Thyroid gland (tissue), 4 donors: ENCODE measurements at regions not wholly inside any gene's neighbourhood (a gene's known extent, or its start where the extent isn't known, plus 50 kb on each side); places are given as distances from the start of the nearest gene placed in this dataset.
"Not testable (repeated sequence)": the region's sequence is repeated elsewhere in the genome, so short reads cannot be mapped to it uniquely, and the experiment has no call there.

Source experiments
- DNase-seq, 2 donors: peaks; one replicate each; pipeline ENCODE4 v3.0.0-alpha.2; 2019
- H3K27ac ChIP-seq, 3 donors: fragments of 200-600 bp; sonication (generic); 1 replicate in 2 of 3; 2 replicates in 1 of 3; pipeline ENCODE4 v1.5.1; 2016 to 2019; ENCODE audit warnings: mild to moderate bottlenecking in 1 of 3, moderate library complexity in 1 of 3
- H3K27me3 ChIP-seq: fragments of 200-600 bp; sonication (generic); one replicate; pipeline ENCODE4 v1.5.1; 2019
- H3K36me3 ChIP-seq, 2 donors: fragments of 200-600 bp; sonication (generic); one replicate each; pipeline ENCODE4 v1.5.1; 2016 to 2019
- H3K4me1 ChIP-seq, 2 donors: fragments of 200-600 bp; sonication (generic); one replicate each; pipeline ENCODE4 v1.5.1; 2017 to 2019
- H3K4me3 ChIP-seq, 3 donors: fragments of 200-600 bp; sonication (generic); replicated peaks in 1 of 3; 1 replicate in 2 of 3; 2 replicates in 1 of 3; pipeline ENCODE4 v1.5.1; 2016; ENCODE audit warnings: mild to moderate bottlenecking in 1 of 3
- H3K9me3 ChIP-seq: fragments of 200-600 bp; sonication (generic); one replicate; pipeline ENCODE4 v1.5.1; 2017
- CTCF ChIP-seq, 6 experiments: fragments of 200-600 bp in 3 of 6; fragments of 450-650 bp in 3 of 6; sonication (generic) in 3 of 6; IDR thresholded peaks; one replicate each; pipeline ENCODE4 v1.5.1; 2016 to 2019; ENCODE audit warnings: antibody characterized with exemption in 6 of 6, mild to moderate bottlenecking in 2 of 6, inconsistent platforms in 1 of 6, moderate library complexity in 1 of 6
- POLR2A ChIP-seq, 2 donors: fragments of 450-650 bp; IDR thresholded peaks; one replicate each; pipeline ENCODE4 v1.6.1; 2017; ENCODE audit warnings: antibody characterized with exemption in 2 of 2, mild to moderate bottlenecking in 2 of 2, moderate library complexity in 1 of 2
- WGBS, 2 donors: methylation state at CpG; one replicate each; pipeline ENCODE4 v1.1.5; 2017; 5-methylcytosine and 5-hydroxymethylcytosine counted together
- intact Hi-C: fragments of 100-400 bp; cut with DNase I; formaldehyde crosslinking; loops from one replicate; pipeline ENCODE4 v1.15.1; 2023

GRCh38 chr11:126133901-126134300 lies 71.2 kb upstream of the CDON start:
- no peaks in the 10 kb centered on the region for H3K27me3 ChIP-seq
- TF ChIP-seq CTCF (IDR thresholded peaks at IDR 0.05) (no peak), POLR2A (IDR thresholded peaks at IDR 0.05) (no peak)
- H3K4me3 ChIP-seq, result no peak overlapping the region
- H3K9me3 ChIP-seq, result no peaks in the 10 kb centered on the region
- DNase-seq, result no peak
- intact Hi-C loops, result no loop called here
- H3K4me1 ChIP-seq, result peaks cover 84 to 97% of the 10 kb centered on the region in 2 donors
- WGBS, 2 donors, result 79 to 96% methylated on average over 4 to 8 of the region's 8 CpGs
- peak overlapping the region in 2 of 3 donors; percentile 96 to 98 for H3K27ac ChIP-seq
- no peaks in the 10 kb centered on the region for H3K36me3 ChIP-seq

- 23 to 34% methylated on average over 3 of the region's 3 CpGs for WGBS, 2 donors
- H3K27me3 ChIP-seq, result no peaks in the 10 kb centered on the region
- H3K27ac ChIP-seq, result peak overlapping the region; percentile 89 to 98 (median 96)
- TF ChIP-seq POLR2A (IDR thresholded peaks at IDR 0.05), result peak in 1 of 2 donors; percentile 66
- peak in 4 of 6 experiments; percentile 23 to 58 (median 34) for TF ChIP-seq CTCF (IDR thresholded peaks at IDR 0.05)
- peak; percentile 96 for DNase-seq
- no peak overlapping the region for H3K4me3 ChIP-seq
- intact Hi-C loops, result no loop called here
- H3K4me1 ChIP-seq, result peaks cover 77 to 86% of the 10 kb centered on the region in 2 donors
- H3K9me3 ChIP-seq, result no peaks in the 10 kb centered on the region
- H3K36me3 ChIP-seq, result no peaks in the 10 kb centered on the region
Measured at GRCh38 chr11:126132319-126132718, 69.7 kb upstream of the CDON start.

GRCh38 chr11:126130781-126131180 lies 68.1 kb upstream of the CDON start:
- H3K4me3 ChIP-seq, intact Hi-C loops, H3K27me3 ChIP-seq, H3K36me3 ChIP-seq, H3K9me3 ChIP-seq: not testable (repeated sequence)
- DNase-seq, result peak; percentile 58 to 59
- WGBS, 2 donors, result 41 to 58% methylated on average over 11 of the region's 11 CpGs
- peak overlapping the region; percentile 89 to 98 (median 96) for H3K27ac ChIP-seq
- H3K4me1 ChIP-seq, result peaks cover 62 to 71% of the 10 kb centered on the region in 2 donors

GRCh38 chr11:126129727-126130671 lies 67.3 kb upstream of the CDON start:
- no peak overlapping the region for H3K4me3 ChIP-seq
- intact Hi-C loops, result no loop called here
- no peaks in the 10 kb centered on the region for H3K27me3 ChIP-seq
- H3K36me3 ChIP-seq, result no peaks in the 10 kb centered on the region
- H3K27ac ChIP-seq, result peak overlapping the region; percentile 89 to 98 (median 96)
- peaks cover 55 to 63% of the 10 kb centered on the region in 2 donors for H3K4me1 ChIP-seq
- TF ChIP-seq CTCF (IDR thresholded peaks at IDR 0.05) (no peak), POLR2A (IDR thresholded peaks at IDR 0.05) (no peak)
- peak; percentile 55 to 60 for DNase-seq
- no peaks in the 10 kb centered on the region for H3K9me3 ChIP-seq
- WGBS, 2 donors, result 61 to 66% methylated on average over 13 of the region's 13 CpGs

GRCh38 chr11:126127898-126128297 lies 65.2 kb upstream of the CDON start:
- 21 to 29% methylated on average over 6 of the region's 6 CpGs for WGBS, 2 donors
- TF ChIP-seq CTCF (IDR thresholded peaks at IDR 0.05) (no peak), POLR2A (IDR thresholded peaks at IDR 0.05) (no peak)
- intact Hi-C loops, result no loop called here
- Histone ChIP-seq H3K9me3 (no peaks in the 10 kb centered on the region), H3K4me1 (peaks cover 50 to 56% of the 10 kb centered on the region in 2 donors), H3K36me3 (no peaks in the 10 kb centered on the region), H3K27me3 (no peaks in the 10 kb centered on the region), H3K27ac (peak overlapping the region; percentile 8 to 52 (median 11)), H3K4me3 (no peak overlapping the region)
- DNase-seq, result peak; percentile 54 to 58
